SK-N-SH (cell line): ENCODE measurements at regions not wholly inside any gene's neighbourhood (a gene's known extent, or its start where the extent isn't known, plus 50 kb on each side); places are given as distances from the start of the nearest gene placed in this dataset.

Experiments
- CTCF ChIA-PET: fragments of 300-600, 350-600 bp; formaldehyde crosslinking; extraction: SDS; loops from one replicate; lab custom pipeline; 2021; lab: Yijun Ruan, JAX
- POLR2A ChIA-PET: fragments of 350-600 bp; sonication (Branson Sonifier 250); formaldehyde crosslinking; extraction: SDS; loops from one replicate; lab custom pipeline; 2020; ENCODE audit warnings: antibody characterized with exemption, inconsistent platforms; lab: Yijun Ruan, JAX
- DNase-seq: peaks from one replicate; pipeline ENCODE4 v3.0.0; 2012
- H2AFZ ChIP-seq: fragments of 200-600 bp; sonication (generic); 2 replicates; pipeline ENCODE4 v1.8.1; 2016; ENCODE audit warnings: antibody characterized with exemption, mild to moderate bottlenecking, low read depth
- H3F3A ChIP-seq: fragments of 200-600 bp; sonication (generic); replicated peaks from 2 replicates; pipeline ENCODE3; 2016; ENCODE audit warnings: antibody characterized with exemption, mild to moderate bottlenecking; ENCODE audit not compliant: insufficient read depth
- H3K27ac ChIP-seq, 2 experiments: fragments of 200-500 bp in 1 of 2; fragments of 200-600 bp in 1 of 2; sonication (Bioruptor generic) in 1 of 2; sonication (generic), shearing (Covaris generic) in 1 of 2; 2 replicates each; pipeline versions ENCODE4 v1.5.1 to v1.6.1; 2014 to 2016; ENCODE audit warnings: low read depth in 2 of 2, inconsistent platforms in 1 of 2, low read length in 1 of 2, mild to moderate bottlenecking in 1 of 2, mixed read lengths in 1 of 2
- H3K27me3 ChIP-seq: fragments of 200-600 bp; sonication (generic), shearing (Covaris generic); 2 replicates; pipeline ENCODE4 v1.6.1; 2016; ENCODE audit warnings: mixed run types; ENCODE audit not compliant: insufficient read depth
- H3K36me3 ChIP-seq, 2 experiments: fragments of 200-500 bp in 1 of 2; fragments of 200-600 bp in 1 of 2; sonication (Bioruptor generic) in 1 of 2; sonication (generic) in 1 of 2; replicated peaks in 1 of 2; 2 replicates each; pipeline versions ENCODE3 to v1.5.1; 2014 to 2016; ENCODE audit warnings: low read length in 1 of 2, mild to moderate bottlenecking in 1 of 2; ENCODE audit not compliant: insufficient read depth in 2 of 2, control insufficient read depth in 1 of 2
- H3K4me1 ChIP-seq, 2 experiments: fragments of 200-500 bp in 1 of 2; fragments of 200-600 bp in 1 of 2; sonication (Bioruptor generic) in 1 of 2; sonication (generic), shearing (Covaris generic) in 1 of 2; 2 replicates each; pipeline versions ENCODE4 v1.5.1 to v1.6.1; 2014 to 2016; ENCODE audit warnings: low read depth in 1 of 2, low read length in 1 of 2, mixed run types in 1 of 2; ENCODE audit not compliant: insufficient read depth in 2 of 2, control insufficient read depth in 1 of 2
- H3K4me2 ChIP-seq: fragments of 200-600 bp; sonication (generic), shearing (Covaris generic); 2 replicates; pipeline ENCODE4 v1.6.1; 2017; ENCODE audit warnings: mixed run types
- H3K4me3 ChIP-seq, 2 experiments: fragments of 200-500 bp in 1 of 2; fragments of 200-600 bp in 1 of 2; sonication (Bioruptor generic) in 1 of 2; sonication (generic), shearing (Covaris generic) in 1 of 2; 2 replicates each; pipeline versions ENCODE4 v1.5.1 to v1.8.1; 2014 to 2016; ENCODE audit warnings: low read depth in 2 of 2, inconsistent platforms in 1 of 2, low read length in 1 of 2, mild to moderate bottlenecking in 1 of 2, mixed read lengths in 1 of 2, moderate library complexity in 1 of 2
- H3K79me2 ChIP-seq: fragments of 200-600 bp; sonication (generic); 2 replicates; pipeline ENCODE4 v1.8.1; 2017; ENCODE audit warnings: mild to moderate bottlenecking; ENCODE audit not compliant: insufficient read depth
- H3K9ac ChIP-seq: fragments of 200-600 bp; sonication (generic); 2 replicates; pipeline ENCODE4 v1.6.1; 2017; ENCODE audit warnings: mixed run types
- H3K9me2 ChIP-seq: fragments of 200-600 bp; sonication (generic); 2 replicates; pipeline ENCODE4 v1.6.1; 2017; ENCODE audit warnings: mixed run types
- H3K9me3 ChIP-seq: fragments of 200-600 bp; sonication (generic); 2 replicates; pipeline ENCODE4 v1.6.1; 2017; ENCODE audit warnings: mixed run types, mild to moderate bottlenecking, moderate library complexity
- H4K20me1 ChIP-seq: fragments of 200-600 bp; sonication (generic); 2 replicates; pipeline ENCODE4 v1.6.1; 2017; ENCODE audit warnings: mild to moderate bottlenecking, mixed run types; ENCODE audit not compliant: insufficient read depth
- ELF1 ChIP-seq: IDR thresholded peaks from 2 replicates; pipeline ENCODE4 v1.4.0; 2012
- EP300 ChIP-seq, 2 experiments: IDR thresholded peaks; 2 replicates each; pipeline versions ENCODE4 v1.4.0 to v1.6.1; 2012; ENCODE audit warnings: borderline replicate concordance in 1 of 2, low read depth in 1 of 2, low read length in 1 of 2
- FOXJ3 ChIP-seq: sonication (generic); formaldehyde crosslinking; IDR thresholded peaks from 2 replicates; pipeline ENCODE4 v1.5.1; 2020; ENCODE audit warnings: mild to moderate bottlenecking, missing genetic modification reagents
- FOXM1 ChIP-seq: IDR thresholded peaks from 2 replicates; pipeline ENCODE4 v1.4.0; 2012; ENCODE audit warnings: low read depth, mild to moderate bottlenecking
- GABPA ChIP-seq: IDR thresholded peaks from 2 replicates; pipeline ENCODE4 v1.4.0; 2012; ENCODE audit warnings: low read depth, mild to moderate bottlenecking
- JUND ChIP-seq: IDR thresholded peaks from 2 replicates; pipeline ENCODE4 v1.4.0; 2012
- MEF2A ChIP-seq: IDR thresholded peaks from 2 replicates; pipeline ENCODE4 v1.4.0; 2012; ENCODE audit warnings: low read depth, borderline replicate concordance
- MXI1 ChIP-seq: IDR thresholded peaks from 2 replicates; pipeline ENCODE4 v1.6.1; 2012; ENCODE audit warnings: mild to moderate bottlenecking, low read depth, low read length, improper control_type of control experiment
- NFIC ChIP-seq: IDR thresholded peaks from 2 replicates; pipeline ENCODE4 v1.4.0; 2012; ENCODE audit warnings: borderline replicate concordance
- RCOR1 ChIP-seq: fragments of 150-350 bp; IDR thresholded peaks from 2 replicates; pipeline ENCODE4 v1.6.1; 2017; ENCODE audit warnings: antibody characterized with exemption, low read length
- SMC3 ChIP-seq: IDR thresholded peaks from 2 replicates; pipeline ENCODE4 v1.6.1; 2012; ENCODE audit warnings: low read depth, low read length, improper control_type of control experiment
- YY1 ChIP-seq: IDR thresholded peaks from 2 replicates; pipeline ENCODE4 v1.4.0; 2012; ENCODE audit warnings: low read depth, mild to moderate bottlenecking
- WGBS: methylation state at CpG from one replicate; pipeline ENCODE4 v1.1.6; 2017; ENCODE audit warnings: low lambda C conversion rate; 5-methylcytosine and 5-hydroxymethylcytosine counted together
- TF ChIP-seq, protein P1 (sequence below): fragments of 200-600 bp; sonication (generic); IDR thresholded peaks from 2 replicates; pipeline ENCODE4 v1.6.1; 2017; ENCODE audit warnings: antibody characterized with exemption, mild to moderate bottlenecking, moderate library complexity
- TF ChIP-seq, protein P2 (sequence below): fragments of 150-350 bp; IDR thresholded peaks from 2 replicates; pipeline ENCODE4 v1.6.1; 2016; ENCODE audit warnings: mild to moderate bottlenecking, low read depth, low read length
- TF ChIP-seq, protein P3 (sequence below): IDR thresholded peaks from 2 replicates; pipeline ENCODE4 v1.6.1; 2012; ENCODE audit warnings: mild to moderate bottlenecking, low read depth, low read length, moderate library complexity

DNA sequence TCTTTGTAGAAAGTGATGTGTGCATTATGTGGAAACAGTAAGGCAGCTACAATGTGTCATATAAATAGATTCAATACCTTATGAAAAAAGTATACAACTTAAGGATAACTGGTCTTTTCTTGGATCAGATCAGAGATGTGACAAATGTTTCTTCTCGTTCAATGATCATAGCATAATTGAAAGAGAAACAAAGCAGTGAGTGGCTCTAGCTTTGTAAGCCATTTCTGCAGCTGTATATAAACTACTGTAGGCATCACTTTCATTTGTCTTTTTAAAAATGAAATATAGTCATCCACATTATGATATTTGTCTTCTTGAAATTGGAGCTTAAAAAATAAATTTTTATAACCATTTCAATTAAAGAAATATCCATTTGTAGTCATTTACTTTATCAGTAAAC lies 63.8 kb upstream of the LMO3 start:
- Histone ChIP-seq H2AFZ (no peak overlapping the region), H3K79me2 (no peaks in the 10 kb centered on the region), H3K4me2 (no peak overlapping the region), H3K9me2 (no peaks in the 10 kb centered on the region), H3F3A (no peaks in the 10 kb centered on the region), H3K27ac (no peak overlapping the region), H3K4me3 (no peak overlapping the region), H3K36me3 (no peaks in the 10 kb centered on the region), H3K4me1 (no peaks in the 10 kb centered on the region), H3K27me3 (no peaks in the 10 kb centered on the region), H4K20me1 (no peaks in the 10 kb centered on the region), H3K9ac (no peak overlapping the region), H3K9me3 (no peaks in the 10 kb centered on the region)
- DNase-seq, result no peak
- TF ChIP-seq RCOR1 (no peak), MXI1 (no peak), JUND (no peak)
- TF ChIP-seq, protein P1, sequence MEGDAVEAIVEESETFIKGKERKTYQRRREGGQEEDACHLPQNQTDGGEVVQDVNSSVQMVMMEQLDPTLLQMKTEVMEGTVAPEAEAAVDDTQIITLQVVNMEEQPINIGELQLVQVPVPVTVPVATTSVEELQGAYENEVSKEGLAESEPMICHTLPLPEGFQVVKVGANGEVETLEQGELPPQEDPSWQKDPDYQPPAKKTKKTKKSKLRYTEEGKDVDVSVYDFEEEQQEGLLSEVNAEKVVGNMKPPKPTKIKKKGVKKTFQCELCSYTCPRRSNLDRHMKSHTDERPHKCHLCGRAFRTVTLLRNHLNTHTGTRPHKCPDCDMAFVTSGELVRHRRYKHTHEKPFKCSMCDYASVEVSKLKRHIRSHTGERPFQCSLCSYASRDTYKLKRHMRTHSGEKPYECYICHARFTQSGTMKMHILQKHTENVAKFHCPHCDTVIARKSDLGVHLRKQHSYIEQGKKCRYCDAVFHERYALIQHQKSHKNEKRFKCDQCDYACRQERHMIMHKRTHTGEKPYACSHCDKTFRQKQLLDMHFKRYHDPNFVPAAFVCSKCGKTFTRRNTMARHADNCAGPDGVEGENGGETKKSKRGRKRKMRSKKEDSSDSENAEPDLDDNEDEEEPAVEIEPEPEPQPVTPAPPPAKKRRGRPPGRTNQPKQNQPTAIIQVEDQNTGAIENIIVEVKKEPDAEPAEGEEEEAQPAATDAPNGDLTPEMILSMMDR, result no peak
- TF ChIP-seq, protein P2, sequence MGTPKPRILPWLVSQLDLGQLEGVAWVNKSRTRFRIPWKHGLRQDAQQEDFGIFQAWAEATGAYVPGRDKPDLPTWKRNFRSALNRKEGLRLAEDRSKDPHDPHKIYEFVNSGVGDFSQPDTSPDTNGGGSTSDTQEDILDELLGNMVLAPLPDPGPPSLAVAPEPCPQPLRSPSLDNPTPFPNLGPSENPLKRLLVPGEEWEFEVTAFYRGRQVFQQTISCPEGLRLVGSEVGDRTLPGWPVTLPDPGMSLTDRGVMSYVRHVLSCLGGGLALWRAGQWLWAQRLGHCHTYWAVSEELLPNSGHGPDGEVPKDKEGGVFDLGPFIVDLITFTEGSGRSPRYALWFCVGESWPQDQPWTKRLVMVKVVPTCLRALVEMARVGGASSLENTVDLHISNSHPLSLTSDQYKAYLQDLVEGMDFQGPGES, result no peak
- ChIA-PET POLR2A (no interaction called here), CTCF (interaction anchor here (1.7 kb wide), 1 partner anchor 9 kb away, joined by 3 read pairs; no protein-coding TSS in a partner anchor)
- 0% methylated on average over 1 of the region's 1 CpG for WGBS

DNA sequence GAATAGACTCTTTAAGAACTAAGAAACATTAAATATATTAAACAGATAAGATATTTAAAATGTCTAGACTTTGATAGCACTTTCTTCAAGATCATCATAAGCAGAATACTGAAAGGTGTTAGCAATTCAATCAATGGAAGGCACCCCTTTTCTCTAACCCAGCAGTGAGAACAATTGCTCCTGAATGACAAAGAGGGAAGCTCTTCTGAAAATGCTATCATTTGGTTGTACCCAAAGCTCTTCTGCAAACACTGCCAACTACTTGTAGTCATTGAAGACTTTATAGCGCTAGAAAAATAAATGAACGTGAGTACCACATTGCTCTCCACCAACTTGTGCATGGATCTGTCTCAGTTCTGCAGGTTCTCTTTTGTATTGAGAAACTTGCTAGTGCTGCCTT lies 62.2 kb upstream of the LMO3 start:
- Histone ChIP-seq H3K27ac (no peak overlapping the region), H2AFZ (no peak overlapping the region), H3K79me2 (no peaks in the 10 kb centered on the region), H3F3A (no peaks in the 10 kb centered on the region), H3K4me1 (no peaks in the 10 kb centered on the region), H3K9ac (no peak overlapping the region), H3K9me2 (no peaks in the 10 kb centered on the region), H3K36me3 (no peaks in the 10 kb centered on the region), H3K4me3 (no peak overlapping the region), H3K27me3 (no peaks in the 10 kb centered on the region), H4K20me1 (no peaks in the 10 kb centered on the region), H3K9me3 (no peaks in the 10 kb centered on the region), H3K4me2 (no peak overlapping the region)
- ChIA-PET CTCF (interaction anchor here (0.6 kb wide), 1 partner anchor 8 kb away, joined by 3 read pairs; no protein-coding TSS in a partner anchor), POLR2A (no interaction called here)
- 68% methylated on average over 2 of the region's 2 CpGs for WGBS
- DNase-seq, result no peak
- no peak for TF ChIP-seq EP300 (IDR thresholded peaks at IDR 0.05; ENCODE audit: borderline replicate concordance in 1 of 2, low read depth in 1 of 2, low read length in 1 of 2)
- TF ChIP-seq SMC3, result no peak
- no peak for TF ChIP-seq NFIC
- no peak for TF ChIP-seq YY1
- TF ChIP-seq FOXJ3 (CRISPR knock-in tag), result no peak
- no peak for TF ChIP-seq GABPA
- no peak for TF ChIP-seq JUND
- TF ChIP-seq FOXM1, result no peak
- TF ChIP-seq RCOR1, result no peak
- TF ChIP-seq, protein P3, sequence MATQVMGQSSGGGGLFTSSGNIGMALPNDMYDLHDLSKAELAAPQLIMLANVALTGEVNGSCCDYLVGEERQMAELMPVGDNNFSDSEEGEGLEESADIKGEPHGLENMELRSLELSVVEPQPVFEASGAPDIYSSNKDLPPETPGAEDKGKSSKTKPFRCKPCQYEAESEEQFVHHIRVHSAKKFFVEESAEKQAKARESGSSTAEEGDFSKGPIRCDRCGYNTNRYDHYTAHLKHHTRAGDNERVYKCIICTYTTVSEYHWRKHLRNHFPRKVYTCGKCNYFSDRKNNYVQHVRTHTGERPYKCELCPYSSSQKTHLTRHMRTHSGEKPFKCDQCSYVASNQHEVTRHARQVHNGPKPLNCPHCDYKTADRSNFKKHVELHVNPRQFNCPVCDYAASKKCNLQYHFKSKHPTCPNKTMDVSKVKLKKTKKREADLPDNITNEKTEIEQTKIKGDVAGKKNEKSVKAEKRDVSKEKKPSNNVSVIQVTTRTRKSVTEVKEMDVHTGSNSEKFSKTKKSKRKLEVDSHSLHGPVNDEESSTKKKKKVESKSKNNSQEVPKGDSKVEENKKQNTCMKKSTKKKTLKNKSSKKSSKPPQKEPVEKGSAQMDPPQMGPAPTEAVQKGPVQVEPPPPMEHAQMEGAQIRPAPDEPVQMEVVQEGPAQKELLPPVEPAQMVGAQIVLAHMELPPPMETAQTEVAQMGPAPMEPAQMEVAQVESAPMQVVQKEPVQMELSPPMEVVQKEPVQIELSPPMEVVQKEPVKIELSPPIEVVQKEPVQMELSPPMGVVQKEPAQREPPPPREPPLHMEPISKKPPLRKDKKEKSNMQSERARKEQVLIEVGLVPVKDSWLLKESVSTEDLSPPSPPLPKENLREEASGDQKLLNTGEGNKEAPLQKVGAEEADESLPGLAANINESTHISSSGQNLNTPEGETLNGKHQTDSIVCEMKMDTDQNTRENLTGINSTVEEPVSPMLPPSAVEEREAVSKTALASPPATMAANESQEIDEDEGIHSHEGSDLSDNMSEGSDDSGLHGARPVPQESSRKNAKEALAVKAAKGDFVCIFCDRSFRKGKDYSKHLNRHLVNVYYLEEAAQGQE, result no peak
- TF ChIP-seq MEF2A, result no peak
- no peak for TF ChIP-seq MXI1
- no peak for TF ChIP-seq ELF1
- TF ChIP-seq, protein P1, result no peak
